ENCODE measurements at regions not wholly inside any gene's neighbourhood (a gene's known extent, or its start where the extent isn't known, plus 50 kb on each side); places are given as distances from the start of the nearest gene placed in this dataset.

GRCh38 chr13:87087741-87088140, 583.4 kb upstream of the SLITRK5 start:
- TF ChIP-seq REST (IDR thresholded peaks at IDR 0.05; ENCODE audit: low read depth) (no peak), EGR1 (IDR thresholded peaks at IDR 0.05) (no peak)

Data from Ishikawa (cell line).